GM21447 (cell line): ENCODE measurements at regions not wholly inside any gene's neighbourhood (a gene's known extent, or its start where the extent isn't known, plus 50 kb on each side); places are given as distances from the start of the nearest gene placed in this dataset.
"Not testable (repeated sequence)": the region's sequence is repeated elsewhere in the genome, so short reads cannot be mapped to it uniquely, and the experiment has no call there.

Experiments
- ATAC-seq: cut with Tn5 transposase; IDR thresholded peaks from one replicate; pipeline ENCODE4 v1.9.1; 2021; ENCODE audit not compliant: unreplicated experiment

- ATAC-seq: no peak
Measured at GRCh38 chr2:199216253-199216652, 241.5 kb downstream of the SATB2 start.

GRCh38 chr2:199207011-199207410 is 250.7 kb downstream of the SATB2 start:
- no peak for ATAC-seq

DNA sequence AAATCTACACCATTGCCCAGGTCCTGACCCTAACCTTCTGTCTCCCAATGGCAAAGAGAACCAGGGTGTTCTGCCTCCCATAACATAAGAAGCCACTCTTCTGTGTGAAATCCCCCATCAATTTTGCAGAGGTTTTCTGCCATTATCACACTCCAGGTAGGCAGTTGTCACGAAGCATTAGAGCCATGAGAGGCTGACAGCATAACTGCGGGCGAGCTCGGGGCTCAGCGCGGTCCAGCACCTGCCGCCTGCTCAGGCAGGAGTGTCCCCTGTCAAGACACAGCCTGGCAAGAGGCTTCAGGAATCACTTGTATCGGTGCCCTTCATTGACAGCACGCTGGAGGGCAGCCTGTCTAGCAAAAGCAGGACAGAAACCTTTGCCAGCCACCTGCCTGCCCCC is 251.2 kb downstream of the SATB2 start:
- ATAC-seq: no peak

DNA sequence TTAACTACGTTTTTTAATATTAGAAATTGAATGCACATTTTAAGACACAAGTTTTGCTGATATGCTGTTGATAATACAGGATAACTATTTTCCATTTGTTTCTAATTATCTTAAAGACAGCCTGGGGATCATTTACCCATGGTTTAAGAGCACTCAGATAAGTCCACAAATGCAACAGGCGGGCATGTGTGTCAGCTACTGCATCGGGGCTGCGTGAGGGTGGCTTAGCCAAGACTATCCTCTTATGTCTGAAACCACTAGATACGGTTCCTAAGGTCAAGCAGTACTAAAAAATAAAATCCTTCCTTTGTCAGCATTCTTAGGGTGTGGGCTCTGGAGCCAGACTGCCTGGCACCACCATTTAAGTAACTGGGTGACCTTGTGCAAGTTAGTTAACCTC is 254.8 kb downstream of the SATB2 start:
- ATAC-seq: no peak

GRCh38 chr2:199201539-199201938 is 256.2 kb downstream of the SATB2 start:
- ATAC-seq: no peak

DNA sequence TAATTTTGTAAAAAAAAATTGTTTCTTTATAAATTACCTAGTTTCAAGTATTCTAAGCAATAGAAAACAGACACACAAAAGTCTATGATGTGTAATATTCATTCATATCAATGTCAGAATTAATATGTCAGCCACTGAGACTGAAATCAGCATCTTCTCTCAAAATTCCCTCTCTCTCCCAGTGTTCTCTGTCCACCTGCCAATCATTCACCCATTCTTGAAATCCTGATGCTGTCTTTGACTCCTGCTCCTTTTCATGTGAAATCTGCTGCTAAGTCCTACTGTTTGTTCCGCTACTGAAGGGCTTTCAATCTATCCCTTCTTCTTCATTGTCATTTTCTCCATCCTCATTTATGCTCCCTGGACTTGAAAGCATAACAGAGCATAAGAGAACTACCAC is 257.9 kb downstream of the SATB2 start:
- ATAC-seq: no peak

GRCh38 chr2:199197448-199197847 is 260.3 kb downstream of the SATB2 start:
- ATAC-seq: no peak

DNA sequence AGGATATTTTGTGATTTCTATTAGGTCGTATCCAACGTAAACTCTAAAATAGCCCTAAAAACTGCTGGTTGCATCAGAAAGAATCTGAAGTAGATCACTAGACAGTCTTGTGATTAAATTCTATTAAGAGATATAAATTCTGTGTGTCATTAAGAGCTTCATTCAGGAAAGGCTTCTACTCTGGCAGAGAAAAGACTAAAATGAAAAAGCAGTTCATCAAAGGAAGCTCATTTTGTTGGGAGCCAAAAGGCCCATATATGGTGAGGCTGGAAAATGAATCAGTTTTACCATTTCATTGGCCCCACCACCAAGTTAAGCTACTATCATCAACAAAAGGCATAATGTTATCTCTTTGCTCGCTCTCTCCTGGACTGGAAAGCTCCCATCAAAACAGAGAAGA is 261.1 kb downstream of the SATB2 start:
- ATAC-seq: no peak

DNA sequence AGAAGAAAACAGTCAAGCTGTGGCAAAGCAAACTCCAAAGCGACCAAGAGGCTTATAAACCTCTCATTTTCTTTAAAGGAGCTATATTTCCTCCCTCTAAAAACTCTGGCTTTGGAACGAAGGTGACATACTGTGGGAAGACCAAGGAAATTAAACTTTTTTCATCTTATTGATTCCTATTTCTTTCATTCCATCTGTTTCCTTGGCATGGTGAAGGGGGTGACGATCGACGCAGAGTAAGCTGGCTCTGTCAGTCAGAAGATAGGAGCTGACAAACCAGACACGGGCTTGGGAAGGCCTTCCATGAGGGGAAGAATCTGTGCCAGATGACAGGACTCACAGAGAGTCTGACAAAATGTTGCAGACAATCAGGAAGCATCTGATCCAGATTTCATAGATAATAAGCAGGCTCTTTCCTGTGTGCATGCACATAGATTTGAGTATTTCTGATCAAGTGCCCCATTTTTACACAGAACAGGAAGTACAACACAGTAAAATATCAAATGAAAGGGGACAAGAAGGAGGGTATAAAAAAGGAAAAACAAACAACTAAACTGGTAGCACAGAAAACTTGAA is 261.7 kb downstream of the SATB2 start:
- ATAC-seq: no peak

DNA sequence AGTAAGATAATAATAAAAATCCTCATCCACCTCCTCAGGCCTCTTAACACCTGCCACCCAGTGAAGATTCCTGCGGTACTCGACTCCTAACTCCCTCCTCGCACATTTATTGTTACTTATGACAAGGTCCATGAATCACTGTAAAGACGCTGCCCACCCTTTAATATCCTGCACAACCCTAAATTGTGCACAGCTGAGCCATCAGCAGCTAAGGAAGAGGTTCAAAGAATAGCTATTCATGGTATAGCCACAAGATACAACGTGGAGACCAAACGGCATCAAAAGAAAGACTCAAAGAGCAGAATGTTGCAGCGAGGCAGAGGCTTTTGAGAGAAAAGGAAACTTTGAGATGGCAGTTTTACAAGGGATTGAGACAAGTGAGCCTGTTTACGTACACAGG is 266.3 kb downstream of the SATB2 start:
- no peak for ATAC-seq

DNA sequence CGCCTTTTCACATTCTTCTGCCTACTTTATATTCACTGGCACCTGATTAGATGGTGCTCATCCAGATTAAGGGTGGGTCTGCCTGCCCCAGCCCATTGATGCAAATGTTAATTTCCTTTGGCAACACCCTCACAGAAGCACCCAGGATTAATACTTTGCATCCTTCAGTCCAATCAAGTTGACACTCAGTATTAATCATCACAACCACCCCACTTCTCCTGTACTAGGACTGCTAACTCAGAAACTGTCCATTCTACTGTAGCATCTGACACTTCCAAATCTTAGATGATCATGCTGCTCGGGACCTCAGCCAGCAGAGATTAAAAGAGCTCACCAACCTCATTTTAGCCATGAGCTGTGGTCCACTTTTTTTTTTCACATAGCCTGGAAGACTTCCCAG is 268.5 kb downstream of the SATB2 start:
- no peak for ATAC-seq

DNA sequence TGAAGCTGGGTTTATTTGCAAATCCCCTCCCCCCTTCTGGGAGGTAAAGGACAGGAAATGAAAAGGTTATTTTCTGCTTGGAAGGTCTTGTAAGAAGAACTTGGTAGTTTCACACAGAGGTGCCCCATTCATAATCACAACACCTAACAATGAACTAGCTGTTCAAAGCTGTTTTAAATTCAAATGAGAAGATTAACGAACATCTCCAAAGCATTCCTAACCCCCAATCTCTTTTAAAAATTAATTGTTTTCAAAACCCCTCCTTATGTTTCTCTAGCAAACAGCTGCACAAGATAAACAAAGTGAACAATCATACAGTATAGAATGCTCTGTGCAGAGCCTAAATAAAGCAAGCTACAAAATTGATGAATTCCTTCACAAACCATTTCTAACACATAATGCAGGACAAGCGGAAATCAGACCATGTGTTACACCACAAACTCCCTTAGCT is 271.4 kb downstream of the SATB2 start:
- no peak for ATAC-seq

GRCh38 chr2:199185174-199185573 is 272.6 kb downstream of the SATB2 start:
- not testable (repeated sequence) for ATAC-seq

- no peak for ATAC-seq
Measured at GRCh38 chr2:199163613-199164458, 293.9 kb downstream of the SATB2 start.

- ATAC-seq: no peak
Measured at GRCh38 chr2:199160677-199161465, 296.9 kb downstream of the SATB2 start.

- no peak for ATAC-seq
Measured at GRCh38 chr2:199160081-199160480, 297.7 kb downstream of the SATB2 start.

DNA sequence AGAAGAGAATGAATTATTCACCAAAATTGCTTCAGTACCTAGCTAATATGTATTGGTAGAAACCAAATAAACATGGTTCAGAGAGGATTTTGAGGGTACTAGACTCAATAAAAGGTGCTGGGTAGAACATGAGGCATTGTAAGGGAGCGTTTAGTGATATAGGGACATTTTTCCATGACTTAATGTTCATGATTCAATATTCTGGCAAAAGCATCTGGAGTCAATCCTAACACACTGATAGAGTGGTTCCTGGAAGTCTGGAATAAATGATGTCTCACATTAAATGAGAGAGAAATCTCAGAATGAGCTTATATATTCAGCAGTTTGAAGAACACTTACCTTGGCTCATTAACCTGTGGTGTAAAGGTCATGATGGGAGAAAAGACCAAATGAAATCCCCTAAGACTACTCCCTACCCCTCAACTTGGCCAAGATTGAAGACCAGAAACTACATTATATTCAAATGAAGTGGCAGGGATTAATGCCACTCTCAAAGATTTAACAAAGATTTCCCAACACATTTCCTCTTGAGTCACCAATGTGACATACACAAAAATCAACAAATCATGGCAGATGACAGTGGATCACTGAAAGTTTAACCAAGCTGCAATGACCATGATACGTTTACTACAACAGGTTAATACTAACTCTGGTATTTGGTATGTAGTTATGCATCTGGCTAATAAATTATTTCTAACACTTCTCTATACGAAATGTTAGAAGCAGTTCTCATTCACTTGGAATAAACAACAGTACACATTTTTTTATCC is 309.5 kb downstream of the SATB2 start:
- no peak for ATAC-seq

DNA sequence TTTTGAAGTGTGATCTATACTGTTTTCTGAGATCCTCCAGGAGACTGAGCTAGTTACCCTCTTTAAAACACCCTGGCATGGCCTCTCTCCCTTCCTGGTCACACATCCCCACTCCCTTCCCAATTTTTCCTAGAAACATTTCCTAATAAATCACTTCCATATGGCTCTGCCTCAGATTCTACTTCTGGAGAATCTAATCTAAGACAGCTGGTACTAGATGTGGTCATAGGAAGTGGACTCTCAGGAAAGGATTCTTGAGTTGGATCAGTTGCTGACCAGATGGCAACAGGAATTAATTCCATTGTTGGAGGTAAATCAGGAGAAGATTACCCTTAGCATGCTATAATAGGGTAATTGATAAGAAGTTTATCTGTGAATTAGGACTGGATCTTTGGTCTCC is 310.5 kb downstream of the SATB2 start:
- no peak for ATAC-seq

DNA sequence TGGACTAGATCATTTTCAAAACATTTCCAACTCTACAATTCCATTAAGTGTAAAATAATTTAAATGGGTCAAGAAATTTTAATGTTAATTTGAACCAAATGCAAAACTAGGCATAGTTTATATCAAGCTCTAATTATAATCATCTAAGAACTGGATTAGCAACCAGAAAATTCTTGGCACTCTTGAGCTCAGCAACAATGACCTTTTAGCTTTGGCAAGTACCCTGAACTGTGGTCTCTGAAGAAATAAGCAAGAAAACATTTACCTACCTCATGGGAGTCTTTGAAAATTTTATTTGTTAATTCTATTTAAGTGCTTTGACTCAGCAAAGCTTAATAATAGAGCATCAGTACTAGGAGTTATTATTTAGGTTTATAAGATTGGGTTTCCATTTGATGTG is 313.2 kb downstream of the SATB2 start:
- no peak for ATAC-seq

DNA sequence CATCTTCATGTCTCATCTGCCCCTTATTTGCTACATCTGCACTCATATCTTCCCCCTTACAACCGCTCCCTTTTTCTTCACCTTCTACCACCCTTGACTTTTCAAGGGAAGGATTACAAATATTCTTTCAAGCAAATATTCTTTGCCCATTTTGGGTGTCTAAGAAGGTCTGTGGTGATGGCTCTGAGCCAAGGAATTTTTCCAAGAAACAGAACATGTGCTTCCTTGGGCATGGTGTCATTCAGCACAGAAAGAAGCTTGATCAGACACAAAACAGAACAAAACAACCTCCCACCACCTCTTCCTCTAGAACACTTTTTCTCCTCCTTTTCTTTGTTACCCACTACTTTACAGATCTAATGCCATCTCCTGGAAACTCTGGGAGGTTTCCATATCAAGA is 313.7 kb downstream of the SATB2 start:
- no peak for ATAC-seq

GRCh38 chr2:199136681-199137080 is 321.1 kb downstream of the SATB2 start:
- ATAC-seq: no peak
